ENCODE measurements at regions not wholly inside any gene's neighbourhood (a gene's known extent, or its start where the extent isn't known, plus 50 kb on each side); places are given as distances from the start of the nearest gene placed in this dataset.

DNA sequence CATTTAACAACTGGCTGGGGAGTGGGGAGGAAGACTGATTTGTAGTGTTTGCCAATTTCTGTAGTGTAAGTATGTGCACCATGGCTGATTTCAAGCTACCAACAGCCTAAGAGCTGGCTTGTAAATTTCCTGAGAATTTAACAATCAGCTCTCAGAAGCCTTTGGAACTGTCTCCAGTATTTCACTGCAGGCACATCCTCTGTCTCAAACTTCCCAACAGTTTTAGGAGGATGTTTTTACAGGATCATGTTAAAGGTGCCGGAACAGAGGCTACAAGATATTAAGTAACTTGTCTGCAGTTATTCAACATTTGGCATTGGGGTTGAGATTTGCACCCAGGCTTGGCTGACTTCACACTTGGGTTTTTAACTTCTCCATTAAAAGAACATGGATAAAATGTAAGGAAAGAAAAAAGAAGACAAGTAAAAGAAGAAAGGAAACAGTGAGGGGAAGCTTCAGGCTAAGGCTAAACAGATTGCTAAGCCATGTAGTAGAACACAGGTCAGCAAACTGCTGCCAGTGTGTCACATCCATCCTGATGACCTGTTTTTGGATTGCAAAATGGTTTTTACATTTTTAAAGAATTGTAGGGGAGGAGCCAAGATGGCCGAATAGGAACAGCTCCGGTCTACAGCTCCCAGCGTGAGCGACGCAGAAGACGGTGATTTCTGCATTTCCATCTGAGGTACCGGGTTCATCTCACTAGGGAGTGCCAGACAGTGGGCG is 204.8 kb upstream of the SESN3 start:
- H3K4me1 ChIP-seq (ENCODE audit: control insufficient read depth in 2 of 3, insufficient read depth in 2 of 3, low read depth in 1 of 3, low read length in 3 of 3), result no peaks in the 10 kb centered on the region
- no peak for TF ChIP-seq CTCF (IDR thresholded peaks at IDR 0.05; ENCODE audit: borderline replicate concordance, extremely low read depth, insufficient read depth)
- no peaks in the 10 kb centered on the region for H3K36me3 ChIP-seq (ENCODE audit: control insufficient read depth in 2 of 3, insufficient read depth in 3 of 3, low read length in 3 of 3)
- DNase-seq (peak in 3 of 5 donors; percentile 31 to 76 (median 72)), FAIRE-seq (no peak)
- no peaks in the 10 kb centered on the region for H3K9me3 ChIP-seq (ENCODE audit: control insufficient read depth in 2 of 3, insufficient read depth in 1 of 3, low read length in 3 of 3)
- H3K27me3 ChIP-seq (ENCODE audit: control insufficient read depth, insufficient read depth, low read length), result no peaks in the 10 kb centered on the region
- no peak overlapping the region for H3K4me3 ChIP-seq (ENCODE audit: low read length in 3 of 3)
- no peak overlapping the region for H3K9ac ChIP-seq (ENCODE audit: low read length in 3 of 3)
- intact Hi-C loops (cut with DNase I), result no loop called here
- no peak overlapping the region for H3K27ac ChIP-seq (ENCODE audit: low read depth in 2 of 2, low read length in 2 of 2)

DNA sequence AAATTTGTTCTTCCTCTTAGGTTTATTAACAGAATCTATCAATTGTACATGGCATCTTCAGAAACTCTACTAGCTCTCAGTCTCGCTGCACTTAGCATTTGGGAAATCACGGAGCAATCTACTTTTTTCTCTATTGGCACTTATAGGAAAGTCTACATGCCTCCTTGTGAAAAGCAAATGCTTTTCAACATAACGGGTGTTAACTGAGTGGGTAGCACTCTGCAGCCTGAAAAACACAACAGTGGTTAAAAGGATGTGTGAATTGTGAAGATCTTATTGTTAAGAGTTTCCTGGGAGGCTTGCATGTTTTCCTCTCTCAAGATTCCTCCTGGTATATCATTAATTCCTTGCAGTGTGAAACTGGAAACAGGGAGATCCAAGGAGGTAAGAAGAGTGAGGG is 204.2 kb upstream of the SESN3 start:
- Histone ChIP-seq H3K4me1 (ENCODE audit: control insufficient read depth in 2 of 3, insufficient read depth in 2 of 3, low read depth in 1 of 3, low read length in 3 of 3) (no peaks in the 10 kb centered on the region), H3K4me3 (ENCODE audit: low read length in 3 of 3) (no peak overlapping the region), H3K9ac (ENCODE audit: low read length in 3 of 3) (no peak overlapping the region), H3K36me3 (ENCODE audit: control insufficient read depth in 2 of 3, insufficient read depth in 3 of 3, low read length in 3 of 3) (no peaks in the 10 kb centered on the region), H3K9me3 (ENCODE audit: control insufficient read depth in 2 of 3, insufficient read depth in 1 of 3, low read length in 3 of 3) (no peaks in the 10 kb centered on the region), H3K27me3 (ENCODE audit: control insufficient read depth, insufficient read depth, low read length) (no peaks in the 10 kb centered on the region), H3K27ac (ENCODE audit: low read depth in 2 of 2, low read length in 2 of 2) (no peak overlapping the region)
- DNase-seq (no peak), FAIRE-seq (no peak)
- TF ChIP-seq CTCF (IDR thresholded peaks at IDR 0.05; ENCODE audit: borderline replicate concordance, extremely low read depth, insufficient read depth), result no peak
- intact Hi-C loops (cut with DNase I), result no loop called here

- DNase-seq, result no peak
- Histone ChIP-seq H3K27me3 (ENCODE audit: control insufficient read depth, insufficient read depth, low read length) (no peaks in the 10 kb centered on the region), H3K36me3 (ENCODE audit: control insufficient read depth in 2 of 3, insufficient read depth in 3 of 3, low read length in 3 of 3) (no peaks in the 10 kb centered on the region), H3K4me1 (ENCODE audit: control insufficient read depth in 2 of 3, insufficient read depth in 2 of 3, low read depth in 1 of 3, low read length in 3 of 3) (no peaks in the 10 kb centered on the region), H3K4me3 (ENCODE audit: low read length in 3 of 3) (no peak overlapping the region), H3K27ac (ENCODE audit: low read depth in 2 of 2, low read length in 2 of 2) (no peak overlapping the region), H3K9ac (ENCODE audit: low read length in 3 of 3) (no peak overlapping the region), H3K9me3 (ENCODE audit: control insufficient read depth in 2 of 3, insufficient read depth in 1 of 3, low read length in 3 of 3) (no peaks in the 10 kb centered on the region)
- TF ChIP-seq CTCF (IDR thresholded peaks at IDR 0.05; ENCODE audit: borderline replicate concordance, extremely low read depth, insufficient read depth), result no peak
- intact Hi-C loops (cut with DNase I), result no loop called here
- no peak for FAIRE-seq
Measured at GRCh38 chr11:95434489-95435057, 203.6 kb upstream of the SESN3 start.
